ENCODE measurements at regions not wholly inside any gene's neighbourhood (a gene's known extent, or its start where the extent isn't known, plus 50 kb on each side); places are given as distances from the start of the nearest gene placed in this dataset.

GRCh38 chr10:23610626-23611307 lies 171.9 kb downstream of the OTUD1 start:
- no peak for TF ChIP-seq POLR2AphosphoS5 (IDR thresholded peaks at IDR 0.05; ENCODE audit: insufficient read depth, low read depth, low read length)
- TF ChIP-seq POLR2A (IDR thresholded peaks at IDR 0.05; ENCODE audit: low read depth, low read length): no peak
